ENCODE measurements at regions not wholly inside any gene's neighbourhood (a gene's known extent, or its start where the extent isn't known, plus 50 kb on each side); places are given as distances from the start of the nearest gene placed in this dataset.

- H3K4me3 ChIP-seq (ENCODE audit: low read length in 2 of 2): no peak overlapping the region
- H2AK5ac ChIP-seq (ENCODE audit: low read depth, low read length): no peak overlapping the region
- no peak overlapping the region for H3K4ac ChIP-seq (ENCODE audit: low read length)
- no peaks in the 10 kb centered on the region for H3K4me1 ChIP-seq (ENCODE audit: control insufficient read depth in 2 of 2, insufficient read depth in 1 of 2, low read depth in 1 of 2, low read length in 2 of 2)
- no peak overlapping the region for H3K9ac ChIP-seq (ENCODE audit: low read depth, low read length, poor library complexity)
- no peak overlapping the region for H2BK5ac ChIP-seq (ENCODE audit: low read length)
- DNase-seq (ENCODE audit: low spot score): no peak
- H3K14ac ChIP-seq (ENCODE audit: low read length): no peak overlapping the region
- H3K27ac ChIP-seq (replicated peaks; ENCODE audit: low read length): no peak overlapping the region
- H3K18ac ChIP-seq (ENCODE audit: low read length): no peak overlapping the region
- H2AFZ ChIP-seq (ENCODE audit: low read length): no peak overlapping the region
- no peak overlapping the region for H4K8ac ChIP-seq (ENCODE audit: low read depth, low read length)
- no CpG with 5 or more reads among the region's 3 CpGs for whole genome bisulfite sequencing, 2 donors (ENCODE audit: extremely low coverage in 2 of 2, insufficient read length in 2 of 2, insufficient replicate concordance in 1 of 2)
- no peak overlapping the region for H2BK120ac ChIP-seq (ENCODE audit: low read depth, low read length)
- H3K79me1 ChIP-seq (ENCODE audit: low read depth, low read length): no peaks in the 10 kb centered on the region
- no peak overlapping the region for H3K23ac ChIP-seq (ENCODE audit: low read depth, low read length, poor library complexity)
- no peaks in the 10 kb centered on the region for H3K9me3 ChIP-seq (replicated peaks in 1 of 2; ENCODE audit: control insufficient read depth in 2 of 2, insufficient read depth in 1 of 2, low read depth in 1 of 2, low read length in 2 of 2)
- H4K91ac ChIP-seq (ENCODE audit: low read depth, low read length, poor library complexity): no peak overlapping the region
- no peak overlapping the region for H3K4me2 ChIP-seq (ENCODE audit: insufficient read depth, low read length, poor library complexity, severe bottlenecking)
- H3K36me3 ChIP-seq (replicated peaks in 1 of 2; ENCODE audit: control insufficient read depth in 2 of 2, insufficient read depth in 2 of 2, low read length in 2 of 2): no peaks in the 10 kb centered on the region
- no peak overlapping the region for H2BK12ac ChIP-seq (ENCODE audit: low read length)
- H2BK15ac ChIP-seq (ENCODE audit: low read length): no peak overlapping the region
- H3K27me3 ChIP-seq (ENCODE audit: control insufficient read depth in 3 of 3, insufficient read depth in 3 of 3, low read depth in 1 of 3, low read length in 3 of 3): no peaks in the 10 kb centered on the region
These were observed 565.0 kb downstream of the DMRTA1 start for GRCh38 chr9:23011669-23012068.

- no peak for DNase-seq (ENCODE audit: low spot score)
- Histone ChIP-seq H2BK15ac (ENCODE audit: low read length) (no peak overlapping the region), H3K4me1 (ENCODE audit: control insufficient read depth in 2 of 2, insufficient read depth in 1 of 2, low read depth in 1 of 2, low read length in 2 of 2) (no peaks in the 10 kb centered on the region), H2AFZ (ENCODE audit: low read length) (no peak overlapping the region), H2BK5ac (ENCODE audit: low read length) (no peak overlapping the region), H3K36me3 (replicated peaks in 1 of 2; ENCODE audit: control insufficient read depth in 2 of 2, insufficient read depth in 2 of 2, low read length in 2 of 2) (no peaks in the 10 kb centered on the region), H3K4me2 (ENCODE audit: insufficient read depth, low read length, poor library complexity, severe bottlenecking) (no peak overlapping the region), H3K14ac (ENCODE audit: low read length) (no peak overlapping the region), H3K4me3 (ENCODE audit: low read length in 2 of 2) (no peak overlapping the region), H3K23ac (ENCODE audit: low read depth, low read length, poor library complexity) (no peak overlapping the region), H3K9ac (ENCODE audit: low read depth, low read length, poor library complexity) (no peak overlapping the region), H3K27me3 (ENCODE audit: control insufficient read depth in 3 of 3, insufficient read depth in 3 of 3, low read depth in 1 of 3, low read length in 3 of 3) (no peaks in the 10 kb centered on the region), H3K9me3 (replicated peaks in 1 of 2; ENCODE audit: control insufficient read depth in 2 of 2, insufficient read depth in 1 of 2, low read depth in 1 of 2, low read length in 2 of 2) (no peaks in the 10 kb centered on the region), H2BK120ac (ENCODE audit: low read depth, low read length) (no peak overlapping the region), H4K8ac (ENCODE audit: low read depth, low read length) (no peak overlapping the region), H3K79me1 (ENCODE audit: low read depth, low read length) (no peaks in the 10 kb centered on the region), H2AK5ac (ENCODE audit: low read depth, low read length) (no peak overlapping the region), H3K18ac (ENCODE audit: low read length) (no peak overlapping the region), H4K91ac (ENCODE audit: low read depth, low read length, poor library complexity) (no peak overlapping the region), H2BK12ac (ENCODE audit: low read length) (no peak overlapping the region), H3K27ac (replicated peaks; ENCODE audit: low read length) (no peak overlapping the region), H3K4ac (ENCODE audit: low read length) (no peak overlapping the region)
- no CpG with 5 or more reads among the region's 1 CpG for WGBS, 2 donors (ENCODE audit: extremely low coverage in 2 of 2, insufficient read length in 2 of 2, insufficient replicate concordance in 1 of 2)
These were observed 568.9 kb downstream of the DMRTA1 start for GRCh38 chr9:23015557-23015956.

GRCh38 chr9:23036416-23036815 is 589.8 kb downstream of the DMRTA1 start:
- no CpG with 5 or more reads among the region's 4 CpGs for WGBS, 2 donors (ENCODE audit: extremely low coverage in 2 of 2, insufficient read length in 2 of 2, insufficient replicate concordance in 1 of 2)
- H3K27ac ChIP-seq (replicated peaks; ENCODE audit: low read length): no peak overlapping the region
- no peak overlapping the region for H2AFZ ChIP-seq (ENCODE audit: low read length)
- H4K91ac ChIP-seq (ENCODE audit: low read depth, low read length, poor library complexity): no peak overlapping the region
- H3K14ac ChIP-seq (ENCODE audit: low read length): no peak overlapping the region
- H2BK12ac ChIP-seq (ENCODE audit: low read length): no peak overlapping the region
- H3K79me1 ChIP-seq (ENCODE audit: low read depth, low read length): no peaks in the 10 kb centered on the region
- H3K4ac ChIP-seq (ENCODE audit: low read length): no peak overlapping the region
- no peaks in the 10 kb centered on the region for H3K4me1 ChIP-seq (ENCODE audit: control insufficient read depth in 2 of 2, insufficient read depth in 1 of 2, low read depth in 1 of 2, low read length in 2 of 2)
- H3K4me2 ChIP-seq (ENCODE audit: insufficient read depth, low read length, poor library complexity, severe bottlenecking): no peak overlapping the region
- H2AK5ac ChIP-seq (ENCODE audit: low read depth, low read length): no peak overlapping the region
- H3K27me3 ChIP-seq (ENCODE audit: control insufficient read depth in 3 of 3, insufficient read depth in 3 of 3, low read depth in 1 of 3, low read length in 3 of 3): no peaks in the 10 kb centered on the region
- H3K18ac ChIP-seq (ENCODE audit: low read length): no peak overlapping the region
- H4K8ac ChIP-seq (ENCODE audit: low read depth, low read length): no peak overlapping the region
- H3K36me3 ChIP-seq (replicated peaks in 1 of 2; ENCODE audit: control insufficient read depth in 2 of 2, insufficient read depth in 2 of 2, low read length in 2 of 2): no peaks in the 10 kb centered on the region
- no peak overlapping the region for H3K9ac ChIP-seq (ENCODE audit: low read depth, low read length, poor library complexity)
- H3K9me3 ChIP-seq (replicated peaks in 1 of 2; ENCODE audit: control insufficient read depth in 2 of 2, insufficient read depth in 1 of 2, low read depth in 1 of 2, low read length in 2 of 2): peaks cover 0 to 1% of the 10 kb centered on the region in 2 donors
- H3K4me3 ChIP-seq (ENCODE audit: low read length in 2 of 2): no peak overlapping the region
- H2BK120ac ChIP-seq (ENCODE audit: low read depth, low read length): no peak overlapping the region
- H2BK5ac ChIP-seq (ENCODE audit: low read length): no peak overlapping the region
- DNase-seq (ENCODE audit: low spot score): no peak
- H2BK15ac ChIP-seq (ENCODE audit: low read length): no peak overlapping the region
- no peak overlapping the region for H3K23ac ChIP-seq (ENCODE audit: low read depth, low read length, poor library complexity)

GRCh38 chr9:23039402-23039801 is 592.8 kb downstream of the DMRTA1 start:
- Histone ChIP-seq H2AK5ac (ENCODE audit: low read depth, low read length) (no peak overlapping the region), H3K9ac (ENCODE audit: low read depth, low read length, poor library complexity) (no peak overlapping the region), H2BK120ac (ENCODE audit: low read depth, low read length) (no peak overlapping the region), H3K79me1 (ENCODE audit: low read depth, low read length) (no peaks in the 10 kb centered on the region), H2AFZ (ENCODE audit: low read length) (no peak overlapping the region), H3K4ac (ENCODE audit: low read length) (no peak overlapping the region), H3K4me1 (ENCODE audit: control insufficient read depth in 2 of 2, insufficient read depth in 1 of 2, low read depth in 1 of 2, low read length in 2 of 2) (no peaks in the 10 kb centered on the region), H3K14ac (ENCODE audit: low read length) (no peak overlapping the region), H2BK5ac (ENCODE audit: low read length) (no peak overlapping the region), H3K27ac (replicated peaks; ENCODE audit: low read length) (no peak overlapping the region), H3K4me2 (ENCODE audit: insufficient read depth, low read length, poor library complexity, severe bottlenecking) (no peak overlapping the region), H4K91ac (ENCODE audit: low read depth, low read length, poor library complexity) (no peak overlapping the region), H3K23ac (ENCODE audit: low read depth, low read length, poor library complexity) (no peak overlapping the region), H2BK12ac (ENCODE audit: low read length) (no peak overlapping the region), H3K36me3 (replicated peaks in 1 of 2; ENCODE audit: control insufficient read depth in 2 of 2, insufficient read depth in 2 of 2, low read length in 2 of 2) (no peaks in the 10 kb centered on the region), H3K18ac (ENCODE audit: low read length) (no peak overlapping the region), H4K8ac (ENCODE audit: low read depth, low read length) (no peak overlapping the region), H3K9me3 (replicated peaks in 1 of 2; ENCODE audit: control insufficient read depth in 2 of 2, insufficient read depth in 1 of 2, low read depth in 1 of 2, low read length in 2 of 2) (no peaks in the 10 kb centered on the region), H3K4me3 (ENCODE audit: low read length in 2 of 2) (no peak overlapping the region), H3K27me3 (ENCODE audit: control insufficient read depth in 3 of 3, insufficient read depth in 3 of 3, low read depth in 1 of 3, low read length in 3 of 3) (no peaks in the 10 kb centered on the region), H2BK15ac (ENCODE audit: low read length) (no peak overlapping the region)
- no peak for DNase-seq (ENCODE audit: low spot score)
